Mucosa of descending colon (tissue), 3 donors: ENCODE measurements at regions not wholly inside any gene's neighbourhood (a gene's known extent, or its start where the extent isn't known, plus 50 kb on each side); places are given as distances from the start of the nearest gene placed in this dataset.
A peak's percentile ranks its signal among the peaks of the same experiment; 100 is the strongest.

Source experiments
- ATAC-seq: fragments of 200-7000 bp; cut with Tn5 transposase; one replicate; pipeline ENCODE4 v1.9.1; 2020; ENCODE audit warnings: mild to moderate bottlenecking, moderate library complexity
- DNase-seq, 3 donors: peaks; one replicate each; pipeline ENCODE4 v3.0.0-alpha.2; 2020
- H3K36me3 ChIP-seq: fragments of 200-600 bp; one replicate; pipeline ENCODE4 v1.8.0; 2021; ENCODE audit warnings: low read depth, mild to moderate bottlenecking
- H3K4me1 ChIP-seq: fragments of 200-600 bp; one replicate; pipeline ENCODE4 v1.8.0; 2021; ENCODE audit warnings: low read depth, mild to moderate bottlenecking
- H3K4me3 ChIP-seq: fragments of 200-600 bp; one replicate; pipeline ENCODE4 v1.8.0; 2021; ENCODE audit warnings: mild to moderate bottlenecking
- H3K9me3 ChIP-seq: fragments of 200-600 bp; one replicate; pipeline ENCODE4 v1.8.0; 2021; ENCODE audit warnings: mild to moderate bottlenecking
- intact Hi-C, 2 donors: fragments of 100-400 bp; cut with DNase I in 1 of 2; cut with micrococcal nuclease in 1 of 2; formaldehyde crosslinking; loops; one replicate each; pipeline versions ENCODE4 v1.11.0 to v1.11.1; 2022; cut with DNase I, micrococcal nuclease
- TF ChIP-seq, protein P1 (sequence below): fragments of 200-600 bp; IDR thresholded peaks from one replicate; pipeline ENCODE4 v1.8.0; 2022; ENCODE audit warnings: antibody characterized with exemption, mild to moderate bottlenecking
- donor health status: DM: no; HTN: no; CAD: no; lungs with moderate emphysema.
- donor health status: DM: no; HTN: no; CAD: no.
- donor health status: DM: no; HTN: yes; CAD: no.

GRCh38 chr2:886072-887022 is 64.3 kb upstream of the SNTG2 start:
- intact Hi-C loops, result no loop called here
- H3K4me1 ChIP-seq, result peaks cover 7% of the 10 kb centered on the region
- H3K9me3 ChIP-seq, result no peaks in the 10 kb centered on the region
- DNase-seq (no peak), ATAC-seq (no peak)
- no peaks in the 10 kb centered on the region for H3K36me3 ChIP-seq
- H3K4me3 ChIP-seq, result no peak overlapping the region
- TF ChIP-seq, protein P1, sequence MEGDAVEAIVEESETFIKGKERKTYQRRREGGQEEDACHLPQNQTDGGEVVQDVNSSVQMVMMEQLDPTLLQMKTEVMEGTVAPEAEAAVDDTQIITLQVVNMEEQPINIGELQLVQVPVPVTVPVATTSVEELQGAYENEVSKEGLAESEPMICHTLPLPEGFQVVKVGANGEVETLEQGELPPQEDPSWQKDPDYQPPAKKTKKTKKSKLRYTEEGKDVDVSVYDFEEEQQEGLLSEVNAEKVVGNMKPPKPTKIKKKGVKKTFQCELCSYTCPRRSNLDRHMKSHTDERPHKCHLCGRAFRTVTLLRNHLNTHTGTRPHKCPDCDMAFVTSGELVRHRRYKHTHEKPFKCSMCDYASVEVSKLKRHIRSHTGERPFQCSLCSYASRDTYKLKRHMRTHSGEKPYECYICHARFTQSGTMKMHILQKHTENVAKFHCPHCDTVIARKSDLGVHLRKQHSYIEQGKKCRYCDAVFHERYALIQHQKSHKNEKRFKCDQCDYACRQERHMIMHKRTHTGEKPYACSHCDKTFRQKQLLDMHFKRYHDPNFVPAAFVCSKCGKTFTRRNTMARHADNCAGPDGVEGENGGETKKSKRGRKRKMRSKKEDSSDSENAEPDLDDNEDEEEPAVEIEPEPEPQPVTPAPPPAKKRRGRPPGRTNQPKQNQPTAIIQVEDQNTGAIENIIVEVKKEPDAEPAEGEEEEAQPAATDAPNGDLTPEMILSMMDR, result no peak

DNA sequence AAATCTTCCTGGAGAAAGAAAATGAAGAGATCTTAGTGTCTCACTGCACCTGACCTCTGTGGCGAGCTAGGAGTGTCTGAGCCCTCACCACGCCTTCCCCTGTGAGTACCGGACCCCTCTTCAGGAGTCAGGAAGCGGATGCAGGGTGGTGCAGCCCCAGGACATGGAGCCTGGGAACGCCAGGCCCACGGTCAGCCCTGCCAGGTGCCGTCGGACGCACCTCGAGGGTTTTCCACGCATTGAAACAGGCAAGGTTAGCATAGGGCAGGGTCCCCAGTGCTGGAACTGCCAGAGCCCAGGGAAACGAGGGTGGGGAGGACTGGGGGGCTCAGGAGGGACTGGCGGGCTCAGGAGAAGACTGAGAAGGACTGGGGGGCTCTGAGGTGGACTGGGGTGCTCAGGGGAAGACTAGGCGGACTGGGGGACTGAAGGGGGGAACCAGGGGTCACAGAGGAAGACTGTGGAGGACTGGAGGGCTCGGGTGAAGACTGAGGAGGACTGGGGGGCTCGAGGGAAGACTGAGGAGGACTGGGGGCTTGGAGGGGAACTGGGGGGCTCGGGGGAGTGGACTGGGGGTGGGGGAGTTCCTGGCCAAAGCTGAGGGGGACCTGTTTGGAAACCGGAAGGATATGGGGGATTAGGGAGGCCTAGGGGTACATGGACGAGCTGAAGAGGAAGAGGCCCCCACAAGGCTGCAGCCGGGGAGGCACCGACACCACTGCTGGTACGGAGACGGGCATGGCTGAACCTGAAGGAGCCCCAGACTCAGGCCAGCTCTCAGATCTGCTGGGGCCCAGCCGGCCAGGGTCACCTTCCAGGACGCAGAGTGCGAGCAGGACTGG is 65.2 kb upstream of the SNTG2 start:
- TF ChIP-seq, protein P1, result no peak
- no peaks in the 10 kb centered on the region for H3K9me3 ChIP-seq
- intact Hi-C loops, result no loop called here
- no peaks in the 10 kb centered on the region for H3K36me3 ChIP-seq
- no peak for ATAC-seq
- H3K4me1 ChIP-seq, result peaks cover 7% of the 10 kb centered on the region
- no peak overlapping the region for H3K4me3 ChIP-seq
- DNase-seq, result no peak

DNA sequence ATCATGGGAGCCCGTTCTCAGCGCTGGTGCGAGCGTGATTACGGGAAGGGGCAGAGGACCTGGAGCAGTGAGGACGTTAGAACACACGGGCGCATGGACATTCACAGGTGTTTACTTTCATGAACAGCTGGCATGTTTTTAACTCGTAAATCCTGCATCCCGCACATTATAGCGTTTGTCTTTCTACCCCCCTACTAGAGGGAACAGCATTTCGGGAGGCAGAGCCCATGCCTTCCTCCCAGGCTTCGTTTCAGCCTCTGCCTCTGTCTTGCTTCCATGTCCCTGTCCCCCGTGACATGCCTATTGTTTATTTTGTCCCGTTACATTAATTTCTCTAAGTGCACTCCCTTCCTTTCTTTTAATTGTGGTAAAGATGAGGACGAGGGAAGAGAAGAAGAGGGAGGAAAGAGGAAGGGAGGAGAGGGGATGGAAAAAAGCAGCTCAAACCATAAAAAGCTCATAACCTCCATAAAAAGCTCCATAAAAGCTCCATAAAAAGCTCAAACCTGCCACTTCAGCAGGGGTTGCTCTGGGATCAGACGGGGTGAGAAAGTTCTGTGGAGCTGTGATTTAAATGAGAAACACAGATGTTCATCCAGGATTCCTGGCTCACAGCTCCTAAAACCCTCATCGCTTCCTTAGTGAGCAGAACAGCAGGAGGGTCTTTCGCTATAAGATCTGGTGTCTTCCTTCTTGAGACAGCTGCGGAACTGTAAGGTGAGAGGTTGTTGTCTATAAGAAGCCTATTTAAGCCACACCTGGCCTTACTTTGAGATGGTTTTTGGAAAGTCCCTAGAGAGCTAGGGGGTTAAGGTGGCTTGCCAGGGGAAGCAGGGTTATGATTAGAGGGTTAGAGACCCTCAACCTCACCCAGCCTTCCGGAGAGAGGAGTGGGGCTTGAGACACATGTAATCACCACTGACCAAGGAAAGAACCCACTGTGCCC is 66.6 kb upstream of the SNTG2 start:
- Histone ChIP-seq H3K4me3 (no peak overlapping the region), H3K9me3 (no peaks in the 10 kb centered on the region), H3K4me1 (peaks cover 7% of the 10 kb centered on the region), H3K36me3 (no peaks in the 10 kb centered on the region)
- TF ChIP-seq, protein P1, result no peak
- ATAC-seq (peak; percentile 73), DNase-seq (peak in 1 of 3 donors; percentile 21)
- intact Hi-C loops, result no loop called here

GRCh38 chr2:883260-883802 is 67.3 kb upstream of the SNTG2 start:
- no peak overlapping the region for H3K4me3 ChIP-seq
- no peaks in the 10 kb centered on the region for H3K36me3 ChIP-seq
- intact Hi-C loops, result no loop called here
- TF ChIP-seq, protein P1, result no peak
- H3K9me3 ChIP-seq, result no peaks in the 10 kb centered on the region
- ATAC-seq (peak; percentile 5), DNase-seq (no peak)
- peaks cover 7% of the 10 kb centered on the region for H3K4me1 ChIP-seq
